Muscle of arm (tissue), 1 donor: ENCODE measurements at regions not wholly inside any gene's neighbourhood (a gene's known extent, or its start where the extent isn't known, plus 50 kb on each side); places are given as distances from the start of the nearest gene placed in this dataset.

Source experiments
- DNase-seq: peaks from one replicate; pipeline ENCODE4 v3.0.0-alpha.2; 2013

DNA sequence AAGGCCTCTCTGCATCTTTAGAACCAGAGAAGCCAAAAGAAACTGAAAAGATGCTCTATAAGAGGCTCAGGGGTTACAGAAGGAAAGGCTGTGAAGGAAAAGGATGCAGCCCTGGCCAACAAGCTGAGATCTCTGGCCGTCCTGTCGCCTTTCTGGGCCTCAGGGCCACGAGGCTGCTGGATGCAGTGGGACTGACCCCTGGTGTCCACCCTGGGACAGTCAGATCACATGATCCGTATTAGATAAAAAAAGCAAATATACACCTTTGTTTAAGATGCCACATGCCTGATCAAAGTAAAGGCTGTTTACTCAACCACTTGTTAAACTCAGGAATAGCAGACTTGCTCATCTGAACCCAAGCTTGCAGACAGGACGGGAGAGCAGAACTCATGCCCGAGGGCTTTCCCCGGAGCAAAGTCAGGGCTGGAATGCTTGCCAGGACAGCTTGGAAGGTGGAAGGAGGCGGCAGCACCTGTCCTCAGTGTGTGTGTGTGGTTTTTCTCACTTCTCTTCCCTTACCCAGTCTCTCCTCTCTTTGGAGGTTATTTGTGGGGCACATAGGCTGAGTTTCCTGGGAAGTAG, 206.5 kb upstream of the TSHZ3 start:
- DNase-seq: no peak

DNA sequence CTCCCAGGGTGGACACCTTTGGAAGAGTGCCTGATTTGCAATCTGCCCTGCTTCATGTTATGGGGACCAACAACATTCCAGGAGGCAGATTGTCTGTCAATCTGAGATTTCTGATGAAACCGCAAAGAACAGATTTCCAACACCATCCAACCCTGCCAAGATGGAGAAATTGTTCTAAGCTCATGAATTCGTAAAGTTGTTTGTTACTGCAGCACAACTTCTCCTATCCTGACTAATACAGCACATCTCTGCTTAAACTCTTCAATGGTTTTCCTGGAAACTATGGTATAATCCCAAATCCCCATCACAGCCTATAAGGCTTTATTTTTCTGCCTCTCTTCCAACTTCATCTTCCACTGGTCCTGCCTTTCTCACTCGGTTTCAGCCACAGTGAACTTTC, 210.3 kb upstream of the TSHZ3 start:
- no peak for DNase-seq

DNA sequence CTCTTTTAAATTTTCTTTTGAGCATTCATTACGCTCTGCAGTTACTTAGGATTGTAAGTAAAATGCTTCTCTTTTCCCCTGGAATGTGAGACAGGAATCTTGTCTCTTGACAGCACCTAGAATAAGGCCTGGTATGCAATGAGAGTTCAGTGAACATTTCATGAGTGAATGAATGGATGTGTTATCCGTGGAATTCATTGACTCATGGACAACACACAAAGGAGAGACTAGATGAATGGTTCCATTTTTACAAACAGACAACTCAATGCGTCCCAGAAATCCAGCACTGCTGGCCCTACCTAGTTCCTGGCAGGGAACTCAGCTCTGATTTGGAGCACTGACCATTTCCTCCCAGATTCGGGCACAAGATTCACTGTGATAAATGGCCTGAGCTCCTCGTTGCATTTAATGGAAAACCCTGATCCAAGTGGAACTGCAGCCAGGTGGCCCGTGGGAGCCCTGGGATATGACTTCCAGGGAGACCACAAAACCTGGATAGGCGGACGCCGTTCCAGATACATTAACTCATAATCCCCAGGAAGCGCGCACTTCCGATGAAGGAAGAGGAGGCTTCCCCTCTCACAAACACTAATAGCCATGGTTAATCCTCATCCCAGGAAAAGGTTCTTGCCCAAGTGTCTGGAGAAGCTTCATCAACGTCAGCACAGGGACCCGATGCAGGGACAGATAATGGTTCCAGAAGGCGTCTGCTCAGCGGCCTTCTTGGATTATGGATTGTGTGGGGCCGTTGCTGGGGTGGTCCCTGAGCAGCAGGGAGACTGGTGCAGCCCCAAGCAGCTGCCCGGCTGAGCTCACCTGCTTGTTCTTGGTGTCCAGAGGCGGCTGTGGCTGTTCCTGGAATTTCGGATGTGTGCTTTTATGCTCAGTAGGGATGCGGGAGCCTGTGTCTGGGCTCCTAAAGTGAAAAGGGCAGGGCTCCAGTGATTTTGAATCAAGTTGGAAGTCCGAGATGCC, 211.1 kb upstream of the TSHZ3 start:
- peak; percentile 48 for DNase-seq

DNA sequence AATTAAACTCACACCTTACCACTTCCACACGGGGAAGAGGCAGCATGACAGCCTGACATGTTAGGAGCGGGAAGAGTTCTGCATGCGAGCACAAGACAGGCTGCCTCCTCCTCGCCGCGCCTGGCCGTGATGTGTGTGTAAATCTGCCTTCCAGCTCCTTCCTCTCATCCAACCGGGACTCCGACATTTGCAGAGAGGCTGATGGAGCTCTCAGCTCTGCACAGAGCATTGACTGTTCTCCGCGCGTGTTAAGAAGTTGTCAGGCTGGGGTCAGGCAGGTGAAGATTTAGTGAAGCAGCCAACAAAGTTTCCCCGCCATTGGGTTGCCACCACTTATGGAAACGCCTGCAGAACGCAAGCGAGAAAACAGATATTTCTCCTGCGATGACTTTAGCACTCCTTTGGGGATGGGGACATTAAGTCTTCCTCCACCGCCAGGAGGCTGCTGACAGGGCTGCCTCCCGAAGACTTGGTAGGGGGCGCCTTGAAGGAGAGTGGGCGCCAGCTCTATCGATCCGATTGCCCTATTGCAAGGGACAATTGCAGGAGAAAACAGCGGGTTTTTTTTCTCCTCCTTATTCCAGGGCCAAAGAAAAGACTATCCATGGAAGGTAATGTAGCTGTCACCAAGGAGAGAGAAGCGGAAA, 213.9 kb upstream of the TSHZ3 start:
- no peak for DNase-seq

DNA sequence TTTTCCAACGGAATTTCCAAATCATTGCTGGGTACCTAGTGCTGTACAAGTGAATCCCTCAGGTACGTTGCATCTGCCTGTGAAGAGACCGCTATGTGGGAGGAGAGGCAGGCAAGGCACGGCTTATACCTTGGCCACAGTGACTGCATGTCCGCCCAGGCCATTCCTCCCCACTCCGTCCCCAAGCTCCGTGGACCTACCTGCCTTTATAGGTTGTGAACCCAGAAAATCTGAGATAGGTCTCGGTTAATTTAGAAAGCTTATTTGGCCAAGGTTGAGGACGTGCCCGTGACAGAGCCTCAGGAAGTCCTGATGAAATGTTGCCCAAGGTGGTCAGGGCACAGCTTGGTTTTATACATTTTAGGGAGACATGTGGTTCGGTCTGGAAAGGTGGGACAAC, 218.5 kb upstream of the TSHZ3 start:
- no peak for DNase-seq

DNA sequence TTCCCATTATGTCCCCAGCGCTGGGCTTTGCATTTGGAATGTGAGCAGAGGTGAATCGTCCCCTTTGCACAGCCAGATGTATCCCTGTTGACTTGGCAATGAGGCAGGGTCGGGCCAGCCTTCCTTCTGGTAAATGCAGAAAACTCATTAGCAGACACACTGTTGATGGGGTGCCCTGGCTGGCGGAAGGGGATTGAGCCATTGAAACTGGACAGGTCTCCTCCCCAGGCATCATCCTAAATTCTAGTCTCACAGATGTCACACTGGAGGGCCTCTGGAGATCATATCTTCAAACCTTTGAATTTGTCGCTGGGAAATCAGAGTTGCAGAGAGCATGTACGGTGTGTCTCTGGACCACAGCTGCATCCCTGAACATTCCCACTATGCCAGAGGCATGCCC, 219.5 kb upstream of the TSHZ3 start:
- DNase-seq: no peak

DNA sequence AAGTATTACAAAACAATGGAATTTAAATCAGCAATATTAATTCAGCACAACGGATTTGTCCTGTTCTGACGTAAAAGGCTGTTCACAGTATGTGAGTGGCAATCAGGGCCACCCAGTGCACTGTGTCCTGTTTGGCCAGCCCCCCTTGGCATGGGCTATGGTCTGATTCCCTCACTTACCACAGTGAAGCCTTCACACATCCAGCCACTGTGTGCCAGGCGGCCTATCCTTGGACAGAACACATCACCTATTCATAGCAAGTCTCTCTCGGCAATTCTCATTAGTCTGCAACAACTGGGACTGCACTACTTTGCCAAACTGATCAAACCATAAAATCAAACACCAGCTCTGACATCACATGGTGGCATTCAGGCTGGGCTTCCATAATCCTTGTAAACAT, 221.5 kb upstream of the TSHZ3 start:
- no peak for DNase-seq

DNA sequence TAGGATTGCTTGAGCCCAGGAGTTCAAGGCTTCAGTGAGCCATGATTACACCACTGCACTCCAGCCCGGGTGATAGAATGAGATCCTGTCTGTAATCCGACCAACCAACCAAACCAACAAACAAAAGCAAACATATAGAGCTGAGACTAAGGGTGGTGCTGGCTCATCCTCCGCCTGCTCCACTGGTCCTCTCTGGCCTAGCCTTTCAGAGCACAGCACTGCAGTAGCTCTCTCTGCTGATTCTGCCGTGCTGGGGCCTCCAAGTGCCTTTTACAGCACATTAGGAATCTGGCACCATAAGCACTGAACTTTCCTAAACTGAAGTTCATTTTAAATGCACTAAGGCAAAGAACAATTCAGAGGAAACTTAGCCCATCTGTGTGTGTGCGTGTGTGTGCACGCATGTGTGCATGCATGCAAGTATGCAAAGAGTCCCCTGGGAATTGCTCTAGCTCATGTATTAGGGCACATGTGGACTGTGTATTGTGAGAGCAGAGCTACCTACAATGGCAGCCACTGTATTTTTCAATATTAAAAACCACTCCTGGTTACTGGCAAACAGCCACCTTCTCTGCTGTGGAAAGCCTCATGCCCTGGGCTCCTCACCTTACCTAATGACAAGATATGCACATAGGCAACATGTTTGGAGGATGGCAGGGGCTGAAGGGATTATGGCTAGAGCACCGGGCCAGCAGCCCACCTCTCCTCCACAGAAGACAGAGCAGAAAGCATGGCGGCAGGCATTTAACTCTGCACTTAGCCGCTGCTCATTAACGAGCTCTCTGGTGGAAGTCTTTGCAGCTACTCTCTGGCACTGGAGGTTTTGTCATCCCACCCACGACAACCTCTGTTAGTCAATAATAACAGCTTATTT, 223.1 kb upstream of the TSHZ3 start:
- DNase-seq: no peak

DNA sequence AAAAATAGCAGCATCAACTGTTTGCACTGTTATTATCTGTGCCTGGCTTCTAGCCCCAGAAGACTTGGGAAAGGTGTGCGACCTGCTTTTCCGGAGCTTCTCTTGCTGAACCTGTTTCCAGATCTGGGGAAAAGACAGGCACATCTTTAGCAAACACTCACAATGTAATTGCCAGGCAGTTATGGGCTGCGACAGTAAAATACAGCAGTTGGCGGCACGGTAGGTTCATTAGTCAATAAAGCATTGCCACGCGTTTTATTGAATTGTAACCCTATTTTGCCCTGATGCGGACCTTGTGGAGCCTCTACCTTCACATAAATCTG, 223.7 kb upstream of the TSHZ3 start:
- no peak for DNase-seq

DNA sequence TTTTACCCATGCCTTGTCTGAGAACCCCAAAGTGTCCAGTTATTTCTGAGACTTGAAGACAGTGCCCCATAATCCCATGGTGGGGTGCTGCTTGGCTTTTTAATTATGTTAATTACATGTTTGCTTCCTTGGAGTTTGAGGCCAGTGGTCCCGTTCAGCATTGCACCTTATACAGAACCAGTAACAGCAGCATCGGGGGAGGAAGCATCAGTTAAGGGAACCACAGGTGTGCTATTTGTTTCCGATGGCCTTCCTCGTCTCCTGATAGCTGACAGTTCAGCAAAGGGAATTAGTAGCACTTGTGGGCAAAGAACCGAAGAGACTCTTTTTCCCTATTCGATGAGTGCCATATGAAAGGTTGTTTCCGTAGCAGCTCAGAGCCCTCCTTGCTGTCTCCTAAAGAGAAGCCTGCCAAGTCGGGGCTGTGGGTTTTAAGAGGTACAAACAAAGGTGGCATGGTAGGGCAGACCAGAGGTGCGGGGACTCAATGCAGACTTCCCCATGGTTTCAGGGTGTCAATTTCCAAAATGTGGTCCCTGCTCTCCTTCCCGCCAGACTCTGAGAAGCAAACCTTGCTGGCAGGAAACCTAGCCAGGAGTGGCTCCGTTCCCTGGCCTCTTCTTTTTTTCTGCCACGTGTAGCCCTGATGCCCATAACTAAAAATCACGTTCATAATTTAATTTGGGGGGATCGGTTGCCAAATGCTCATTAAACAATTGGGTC, 225.2 kb upstream of the TSHZ3 start:
- DNase-seq: no peak

DNA sequence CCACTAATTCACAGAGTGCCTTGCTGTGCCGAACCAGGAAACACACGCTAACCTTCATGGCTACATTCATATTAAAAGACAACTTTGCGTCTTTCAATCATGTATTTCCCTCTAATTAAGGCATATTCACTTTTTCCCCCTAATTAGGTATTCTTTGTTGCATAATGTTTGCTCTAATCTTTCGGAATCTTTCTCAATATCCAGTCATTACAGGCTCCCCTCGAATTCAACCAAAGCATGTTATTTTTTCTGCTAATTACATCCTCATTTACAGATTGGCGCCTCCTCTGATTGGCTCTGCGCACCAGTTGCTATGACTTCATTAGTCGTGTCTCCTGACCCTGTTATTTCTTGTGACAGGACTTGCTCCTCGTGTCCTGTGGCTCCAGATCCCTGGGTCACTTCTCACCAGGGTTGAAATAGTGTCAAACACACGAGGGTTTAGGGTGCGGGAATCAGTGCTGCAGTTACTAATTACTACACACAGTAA, 226.7 kb upstream of the TSHZ3 start:
- no peak for DNase-seq

DNA sequence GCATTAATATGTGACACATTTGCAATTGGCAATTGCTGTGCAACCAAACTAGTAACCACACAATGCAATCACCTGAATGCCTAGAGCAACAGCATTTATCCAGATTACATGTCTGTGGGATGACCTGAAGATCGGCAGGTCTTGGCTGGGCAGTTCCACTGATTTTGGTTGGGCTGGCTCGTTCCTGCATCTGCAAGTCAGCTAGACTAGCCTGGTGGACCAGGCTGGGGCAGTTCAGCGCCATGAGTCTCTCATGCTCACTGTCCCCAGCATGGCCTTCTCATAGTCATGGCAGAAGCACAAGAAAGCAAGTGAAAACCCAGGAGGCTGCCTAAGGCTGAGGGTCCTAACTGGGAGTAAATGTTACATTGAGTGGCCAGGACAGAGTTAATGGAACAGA, 229.1 kb upstream of the TSHZ3 start:
- DNase-seq: no peak

DNA sequence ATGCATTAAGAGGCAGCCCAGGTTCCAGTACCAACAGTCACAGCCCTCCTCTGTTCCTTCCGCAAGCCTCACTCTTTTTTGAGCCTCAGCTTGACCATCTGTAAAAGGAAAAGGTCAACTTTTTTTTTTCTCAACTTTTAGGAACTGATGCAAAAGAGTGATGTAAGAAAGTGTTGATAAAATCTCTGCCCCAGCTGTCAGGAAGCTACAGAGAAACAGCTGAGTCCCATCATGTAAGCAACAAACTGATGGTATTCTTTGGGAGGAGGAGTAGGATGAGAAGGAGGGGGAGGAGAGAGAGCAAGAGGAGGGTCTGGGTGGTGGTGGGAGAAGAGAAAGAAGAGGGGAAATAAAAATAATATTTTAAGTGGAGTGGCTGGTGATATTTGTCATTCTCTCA, 233.9 kb upstream of the TSHZ3 start:
- DNase-seq: no peak

DNA sequence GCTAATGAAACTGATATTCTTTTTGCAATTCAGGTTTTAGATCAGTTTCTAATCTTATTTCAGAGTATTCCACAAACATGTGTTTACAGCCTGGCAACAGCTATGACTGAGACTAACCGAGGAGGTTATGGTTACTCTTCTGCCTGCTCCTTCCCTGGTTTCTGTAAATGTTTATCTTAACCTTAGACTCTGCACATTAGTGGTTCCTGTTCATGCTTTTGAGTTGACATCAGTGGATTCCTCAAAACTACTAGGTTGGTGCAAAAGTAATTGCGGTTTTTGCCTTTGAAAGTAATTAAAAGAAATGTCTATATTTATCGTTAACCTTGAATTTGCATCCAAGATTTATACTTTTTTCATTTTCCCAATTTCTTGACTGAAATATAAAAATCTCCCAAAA, 237.0 kb upstream of the TSHZ3 start:
- DNase-seq: no peak

DNA sequence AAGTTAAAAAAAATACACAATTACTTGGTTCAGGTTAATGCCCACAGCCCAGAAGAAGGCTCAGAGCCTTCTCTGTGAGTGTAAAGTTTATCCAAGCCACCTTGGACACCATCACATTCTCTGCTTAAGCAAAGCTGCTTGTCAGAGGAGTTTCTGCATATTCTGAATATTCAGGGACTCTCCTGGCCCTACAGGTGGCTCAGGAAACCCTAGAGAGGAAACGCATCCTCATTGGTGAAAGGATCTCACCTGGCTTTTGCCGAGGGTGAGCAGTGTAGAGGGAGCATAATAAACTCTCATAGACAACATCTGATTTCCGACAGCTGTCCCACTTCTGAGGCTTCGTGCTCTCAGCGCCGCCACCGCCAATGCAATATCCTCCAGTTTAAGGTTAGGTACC, 239.9 kb upstream of the TSHZ3 start:
- no peak for DNase-seq

DNA sequence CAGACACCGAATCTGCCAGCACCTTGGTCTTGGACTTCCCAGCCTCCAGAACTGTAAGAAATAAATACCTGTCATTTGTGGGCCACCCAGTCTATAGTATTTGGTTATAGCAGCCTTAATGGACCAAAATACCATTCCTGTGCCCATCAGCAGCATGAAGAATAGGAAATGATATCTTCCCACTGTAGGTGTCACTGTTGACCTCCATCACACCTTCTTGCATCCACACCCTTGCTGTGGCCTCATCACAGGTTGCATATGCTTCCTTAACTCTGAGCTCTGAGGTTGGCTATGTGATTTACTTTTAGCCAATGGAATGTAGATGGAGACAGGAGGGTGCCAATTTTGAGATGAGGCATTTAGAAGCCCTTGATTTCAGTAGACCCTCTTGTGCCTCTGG, 242.0 kb upstream of the TSHZ3 start:
- DNase-seq: no peak

DNA sequence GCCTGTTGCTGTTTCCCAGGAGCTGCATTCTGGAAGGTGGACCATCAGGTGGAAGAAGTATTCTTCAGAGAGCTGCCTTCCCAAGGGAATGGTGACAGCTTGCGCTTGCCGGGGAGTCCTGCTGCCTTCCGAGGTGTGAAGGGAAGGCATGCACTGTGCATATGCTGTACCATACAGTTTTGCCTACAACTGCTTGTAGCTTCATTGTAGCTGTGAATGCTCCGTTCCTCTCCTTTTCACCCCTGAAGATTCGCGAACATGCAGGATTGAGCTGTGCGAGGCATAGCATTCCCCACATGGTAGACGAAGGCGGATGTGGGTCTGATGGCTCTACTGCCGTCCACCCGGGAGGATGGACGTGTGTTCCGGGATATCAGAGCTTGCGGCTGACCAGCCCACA, 243.2 kb upstream of the TSHZ3 start:
- no peak for DNase-seq

DNA sequence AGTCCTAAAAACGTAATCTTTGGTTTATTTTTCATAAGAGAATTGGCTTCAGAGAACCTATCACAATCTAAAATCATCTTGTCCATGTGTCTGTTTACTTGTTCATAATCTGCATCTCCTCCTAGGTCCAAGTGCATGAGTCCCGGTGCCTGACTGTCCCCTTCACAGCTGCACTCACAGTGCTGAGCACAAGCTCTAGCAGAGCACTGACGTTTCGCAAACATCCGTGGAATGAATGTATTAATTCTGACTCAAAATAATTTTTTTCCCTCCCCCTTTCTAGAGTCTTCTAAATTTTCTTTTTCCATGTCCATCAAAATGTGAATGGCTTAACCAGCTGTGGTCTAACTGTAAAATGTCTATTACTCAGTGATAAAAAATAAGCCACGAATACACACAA, 245.5 kb upstream of the TSHZ3 start:
- no peak for DNase-seq

DNA sequence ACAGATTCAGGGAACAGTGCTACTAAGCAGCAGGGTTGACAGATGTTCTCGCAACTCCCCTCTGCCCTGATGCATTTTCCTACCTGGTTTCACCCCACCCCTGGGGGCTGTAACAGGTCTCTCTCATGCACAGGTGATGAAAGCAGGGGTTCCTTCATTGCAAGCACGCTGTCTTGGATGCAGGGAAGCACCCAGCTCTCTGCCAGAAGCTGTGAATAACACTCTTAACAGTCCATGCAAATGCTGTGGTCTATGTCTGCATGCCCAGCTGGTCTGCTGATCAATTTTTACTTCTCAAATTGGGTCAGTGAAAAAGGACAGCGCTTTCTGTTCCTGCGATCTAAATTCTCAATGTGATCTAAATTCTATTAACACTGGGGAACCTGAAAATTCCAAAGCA, 246.3 kb upstream of the TSHZ3 start:
- DNase-seq: no peak

DNA sequence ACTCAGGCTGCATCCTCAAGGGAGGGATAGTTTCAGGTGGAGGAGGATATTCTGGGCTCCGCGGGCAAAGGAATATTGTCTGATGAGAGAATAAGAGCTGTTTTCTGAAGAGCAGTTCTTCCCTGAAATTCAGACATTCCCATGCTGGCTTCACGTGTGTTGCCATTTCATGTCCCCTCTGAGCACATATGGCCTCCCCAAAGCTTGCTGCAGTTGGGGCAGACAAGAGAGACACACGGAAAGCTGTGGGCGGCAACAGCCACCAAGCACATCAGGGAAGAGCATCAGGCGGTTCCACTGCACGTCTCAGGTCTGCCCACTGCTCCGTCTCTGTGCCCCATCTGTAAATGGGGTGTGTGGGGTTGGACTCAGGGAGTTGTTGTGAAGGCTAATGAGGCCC, 247.5 kb upstream of the TSHZ3 start:
- DNase-seq: no peak

DNA sequence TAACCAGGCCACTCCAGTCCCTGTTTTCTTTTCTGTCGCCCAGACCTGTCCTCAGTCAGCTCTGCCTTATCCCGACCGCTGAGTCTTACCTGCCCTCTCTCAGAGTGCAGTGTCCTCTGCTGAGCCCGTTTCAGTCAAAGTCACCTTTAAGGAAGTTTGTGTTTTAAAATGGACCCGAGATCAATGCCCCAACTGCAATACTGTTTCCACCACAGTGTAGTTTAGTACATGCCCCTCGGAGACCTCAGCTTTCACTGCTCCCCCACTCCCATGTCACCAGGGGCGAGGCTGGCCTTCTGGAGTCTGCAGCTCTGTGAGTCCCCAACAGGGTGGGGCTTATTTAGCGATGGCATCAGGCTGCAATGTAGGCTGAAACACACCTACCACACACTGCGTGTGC, 248.4 kb upstream of the TSHZ3 start:
- no peak for DNase-seq
